Transverse colon (tissue), 4 donors: ENCODE measurements at regions not wholly inside any gene's neighbourhood (a gene's known extent, or its start where the extent isn't known, plus 50 kb on each side); places are given as distances from the start of the nearest gene placed in this dataset.
"Not testable (repeated sequence)": the region's sequence is repeated elsewhere in the genome, so short reads cannot be mapped to it uniquely, and the experiment has no call there.

Source experiments
- DNase-seq: peaks from one replicate; pipeline ENCODE4 v3.0.0-alpha.2; 2019
- H3K27ac ChIP-seq, 4 donors: fragments of 200-600 bp; sonication (generic); 2 replicates each; pipeline ENCODE4 v1.5.1; 2016 to 2018; ENCODE audit warnings: inconsistent platforms in 4 of 4
- H3K27me3 ChIP-seq: fragments of 200-600 bp; sonication (generic); 2 replicates; pipeline ENCODE4 v1.5.1; 2017; ENCODE audit warnings: inconsistent platforms
- H3K36me3 ChIP-seq, 4 donors: fragments of 200-600 bp; sonication (generic); 2 replicates each; pipeline ENCODE4 v1.5.1; 2017 to 2019; ENCODE audit warnings: inconsistent platforms in 4 of 4
- H3K4me1 ChIP-seq, 4 donors: fragments of 200-600 bp; sonication (generic); 2 replicates each; pipeline ENCODE4 v1.5.1; 2017 to 2020; ENCODE audit warnings: inconsistent platforms in 4 of 4
- H3K4me3 ChIP-seq, 4 donors: fragments of 200-600 bp; sonication (generic); 1 replicate in 1 of 4; 2 replicates in 3 of 4; pipeline versions ENCODE4 v1.5.1 to v1.6.1; 2017 to 2019; ENCODE audit warnings: inconsistent platforms in 4 of 4
- H3K9me3 ChIP-seq, 2 donors: fragments of 200-600 bp; sonication (generic); 2 replicates each; pipeline ENCODE4 v1.5.1; 2017 to 2019; ENCODE audit warnings: inconsistent platforms in 2 of 2
- EP300 ChIP-seq: sonication (generic); formaldehyde crosslinking; IDR thresholded peaks from one replicate; pipeline ENCODE4 v1.6.1; 2017; ENCODE audit warnings: antibody characterized with exemption, low read depth
- POLR2A ChIP-seq: fragments of 450-650 bp; IDR thresholded peaks from one replicate; pipeline ENCODE4 v1.6.1; 2016; ENCODE audit warnings: antibody characterized with exemption, mild to moderate bottlenecking, moderate library complexity
- POLR2AphosphoS5 ChIP-seq, 3 donors: sonication (generic); formaldehyde crosslinking; IDR thresholded peaks; one replicate each; pipeline ENCODE4 v1.6.1; 2016; ENCODE audit warnings: antibody characterized with exemption in 3 of 3
- WGBS, 2 donors: methylation state at CpG; one replicate each; pipeline ENCODE4 v1.1.5; 2018; ENCODE audit warnings: low coverage in 1 of 2; 5-methylcytosine and 5-hydroxymethylcytosine counted together
- in situ Hi-C, 4 donors: fragments of 200-750 bp; cut with MboI; loops; one replicate each; pipeline versions ENCODE4 v1.15.0 to v1.15.1; 2017; ENCODE audit warnings: low sequenced_read_pairs in 3 of 4, low pct_ligation_motif_present in 1 of 4, low pct_unique_long_range_greater_than_20kb in 1 of 4
- intact Hi-C: fragments of 100-400 bp; cut with DNase I; formaldehyde crosslinking; loops from one replicate; pipeline ENCODE4 v1.15.1; 2023; ENCODE audit warnings: low total_unique reads
- TF ChIP-seq, protein P1 (sequence below), 5 experiments: fragments of 200-600 bp in 3 of 5; fragments of 450-650 bp in 2 of 5; sonication (generic) in 3 of 5; IDR thresholded peaks; 1 replicate in 2 of 5; 2 replicates in 3 of 5; pipeline ENCODE4 v1.5.1; 2016 to 2017; ENCODE audit warnings: antibody characterized with exemption in 5 of 5, inconsistent platforms in 3 of 5, mild to moderate bottlenecking in 2 of 5, moderate library complexity in 1 of 5

DNA sequence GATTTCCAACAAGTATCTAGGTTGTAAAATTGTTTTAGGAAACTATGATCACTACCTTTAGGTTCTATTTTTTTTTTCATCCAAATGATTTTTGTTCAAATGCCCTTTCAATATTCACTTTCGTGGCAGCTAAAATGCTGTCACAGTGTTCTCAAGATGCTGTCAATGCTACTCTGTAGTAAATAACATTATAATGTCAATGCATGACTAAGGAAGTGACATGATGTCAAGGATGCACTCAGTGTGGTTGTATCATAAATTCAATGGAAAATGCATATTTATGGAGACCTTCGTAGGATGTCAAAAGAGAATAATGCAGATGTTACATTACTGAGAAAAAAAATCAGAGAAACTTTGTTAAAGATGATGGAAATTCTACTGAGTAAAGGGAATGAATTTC, 673.8 kb downstream of the ANKRD7 start:
- no peak for DNase-seq
- in situ Hi-C loops: no loop called here
- no peak for TF ChIP-seq POLR2A
- no peak for TF ChIP-seq EP300
- TF ChIP-seq, protein P1, sequence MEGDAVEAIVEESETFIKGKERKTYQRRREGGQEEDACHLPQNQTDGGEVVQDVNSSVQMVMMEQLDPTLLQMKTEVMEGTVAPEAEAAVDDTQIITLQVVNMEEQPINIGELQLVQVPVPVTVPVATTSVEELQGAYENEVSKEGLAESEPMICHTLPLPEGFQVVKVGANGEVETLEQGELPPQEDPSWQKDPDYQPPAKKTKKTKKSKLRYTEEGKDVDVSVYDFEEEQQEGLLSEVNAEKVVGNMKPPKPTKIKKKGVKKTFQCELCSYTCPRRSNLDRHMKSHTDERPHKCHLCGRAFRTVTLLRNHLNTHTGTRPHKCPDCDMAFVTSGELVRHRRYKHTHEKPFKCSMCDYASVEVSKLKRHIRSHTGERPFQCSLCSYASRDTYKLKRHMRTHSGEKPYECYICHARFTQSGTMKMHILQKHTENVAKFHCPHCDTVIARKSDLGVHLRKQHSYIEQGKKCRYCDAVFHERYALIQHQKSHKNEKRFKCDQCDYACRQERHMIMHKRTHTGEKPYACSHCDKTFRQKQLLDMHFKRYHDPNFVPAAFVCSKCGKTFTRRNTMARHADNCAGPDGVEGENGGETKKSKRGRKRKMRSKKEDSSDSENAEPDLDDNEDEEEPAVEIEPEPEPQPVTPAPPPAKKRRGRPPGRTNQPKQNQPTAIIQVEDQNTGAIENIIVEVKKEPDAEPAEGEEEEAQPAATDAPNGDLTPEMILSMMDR (IDR thresholded peaks at IDR 0.05): no peak
- TF ChIP-seq POLR2AphosphoS5 (IDR thresholded peaks at IDR 0.05): no peak
- 78 to 79% methylated on average over 2 of the region's 2 CpGs for WGBS, 2 donors
- H3K9me3 ChIP-seq: no peaks in the 10 kb centered on the region
- H3K36me3 ChIP-seq: no peaks in the 10 kb centered on the region
- no peaks in the 10 kb centered on the region for H3K4me1 ChIP-seq
- no peak overlapping the region for H3K27ac ChIP-seq
- intact Hi-C loops: no loop called here
- H3K27me3 ChIP-seq: no peaks in the 10 kb centered on the region
- H3K4me3 ChIP-seq: no peak overlapping the region

DNA sequence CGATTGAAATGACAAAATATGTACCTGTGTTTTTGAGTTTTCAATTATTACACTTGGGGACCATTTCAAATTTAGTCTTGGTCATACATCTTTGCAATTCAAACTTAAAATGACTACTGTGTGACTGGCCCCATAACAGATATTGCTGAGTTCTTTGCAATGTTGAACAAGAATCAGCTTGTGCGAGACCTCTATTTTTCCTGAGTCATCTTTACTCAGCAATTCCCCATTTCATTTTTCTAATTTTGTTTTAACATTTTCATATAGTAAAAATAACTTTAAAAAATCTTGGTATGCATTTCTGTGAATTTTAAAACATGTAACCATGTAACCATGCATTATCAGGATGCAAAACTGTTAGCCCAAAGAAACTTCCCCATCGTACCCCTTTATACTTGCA, 678.1 kb downstream of the ANKRD7 start:
- no peaks in the 10 kb centered on the region for H3K4me1 ChIP-seq
- TF ChIP-seq, protein P1 (IDR thresholded peaks at IDR 0.05): no peak
- no peak for TF ChIP-seq POLR2AphosphoS5 (IDR thresholded peaks at IDR 0.05)
- no peak for TF ChIP-seq EP300
- no peak overlapping the region for H3K27ac ChIP-seq
- DNase-seq: no peak
- H3K9me3 ChIP-seq: no peaks in the 10 kb centered on the region
- in situ Hi-C loops (no loop called here), intact Hi-C loops (no loop called here)
- WGBS, 2 donors: 78 to 79% methylated on average over 3 of the region's 3 CpGs
- H3K27me3 ChIP-seq: no peaks in the 10 kb centered on the region
- no peaks in the 10 kb centered on the region for H3K36me3 ChIP-seq
- no peak overlapping the region for H3K4me3 ChIP-seq

DNA sequence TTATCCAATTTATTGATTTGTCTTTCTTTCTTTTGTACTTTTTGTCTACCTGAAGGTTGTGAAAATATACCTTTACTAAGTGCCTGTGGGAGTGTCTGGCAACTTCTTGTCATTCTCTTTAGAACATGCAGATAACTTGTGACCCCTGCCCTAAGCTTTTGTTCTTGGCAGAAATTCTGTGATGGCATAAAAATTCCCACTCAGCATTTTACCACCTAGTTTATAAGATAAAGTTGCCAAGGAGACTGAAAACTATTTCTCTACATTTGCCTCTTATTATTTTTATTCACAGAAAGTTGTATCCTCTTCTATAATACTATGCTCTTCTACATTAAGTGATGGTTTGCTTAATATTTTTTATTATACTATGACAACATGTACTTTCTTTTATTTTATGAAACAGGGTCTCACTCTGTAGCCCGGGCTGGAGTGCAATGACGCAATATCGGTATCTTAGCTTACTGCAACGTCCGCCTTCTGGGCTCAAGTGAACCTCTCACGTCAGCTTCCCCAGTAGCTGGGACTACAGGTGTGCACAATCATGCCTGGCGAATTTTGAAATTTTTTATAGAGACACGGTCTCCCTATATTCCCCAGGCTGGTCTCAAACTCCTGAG, 683.5 kb downstream of the ANKRD7 start:
- no peak for TF ChIP-seq EP300
- TF ChIP-seq POLR2AphosphoS5 (IDR thresholded peaks at IDR 0.05): no peak
- TF ChIP-seq, protein P1 (IDR thresholded peaks at IDR 0.05): no peak
- no peak for TF ChIP-seq POLR2A
- no peaks in the 10 kb centered on the region for H3K36me3 ChIP-seq
- no peaks in the 10 kb centered on the region for H3K27me3 ChIP-seq
- in situ Hi-C loops: no loop called here
- no peak overlapping the region for H3K27ac ChIP-seq
- 89 to 95% methylated on average over 8 of the region's 8 CpGs for WGBS, 2 donors
- intact Hi-C loops: no loop called here
- DNase-seq: no peak
- no peak overlapping the region for H3K4me3 ChIP-seq
- no peaks in the 10 kb centered on the region for H3K9me3 ChIP-seq
- H3K4me1 ChIP-seq: no peaks in the 10 kb centered on the region

DNA sequence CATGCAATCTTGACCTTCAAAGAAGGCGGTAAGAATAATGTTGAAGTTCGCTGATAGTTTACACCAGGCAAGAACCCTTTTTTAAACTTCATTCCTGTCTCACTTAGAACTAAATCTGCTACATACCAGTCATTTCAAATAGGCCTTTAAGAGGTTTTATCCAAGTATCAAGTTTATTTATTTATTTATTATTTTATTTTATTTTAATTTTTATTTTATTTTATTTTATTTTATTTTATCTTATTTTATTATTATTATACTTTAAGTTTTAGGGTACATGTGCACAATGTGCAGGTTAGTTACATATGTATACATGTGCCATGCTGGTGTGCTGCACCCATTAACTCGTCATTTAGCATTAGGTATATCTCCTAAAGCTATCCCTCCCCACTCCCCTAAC, 691.6 kb downstream of the ANKRD7 start:
- H3K27ac ChIP-seq, H3K9me3 ChIP-seq, in situ Hi-C loops, H3K27me3 ChIP-seq, intact Hi-C loops, H3K4me1 ChIP-seq, DNase-seq, H3K36me3 ChIP-seq, H3K4me3 ChIP-seq: not testable (repeated sequence)
- 76 to 85% methylated on average over 3 of the region's 3 CpGs for WGBS, 2 donors

DNA sequence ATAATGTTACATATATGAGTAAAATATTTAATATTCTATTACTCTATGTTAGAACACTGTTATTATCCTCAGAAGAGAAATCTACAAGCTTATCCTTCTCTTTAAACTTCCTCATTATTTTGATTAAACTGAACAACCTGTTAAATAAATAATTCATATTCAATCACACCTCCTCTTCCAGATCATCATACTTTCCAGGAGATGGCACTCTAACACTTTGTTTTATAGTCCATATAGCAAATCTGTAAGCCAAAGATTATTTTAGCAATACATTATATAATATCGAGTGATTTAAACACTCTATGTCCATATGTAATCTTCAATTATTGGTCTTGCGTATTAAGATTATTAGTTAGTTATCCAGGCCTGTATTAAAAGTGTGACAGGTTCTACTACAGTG, 694.1 kb downstream of the ANKRD7 start:
- intact Hi-C loops: no loop called here
- Histone ChIP-seq H3K27ac (no peak overlapping the region), H3K27me3 (no peaks in the 10 kb centered on the region), H3K4me3 (no peak overlapping the region), H3K4me1 (no peaks in the 10 kb centered on the region), H3K36me3 (no peaks in the 10 kb centered on the region), H3K9me3 (no peaks in the 10 kb centered on the region)
- no peak for TF ChIP-seq EP300
- no peak for TF ChIP-seq POLR2A
- TF ChIP-seq, protein P1 (IDR thresholded peaks at IDR 0.05): no peak
- TF ChIP-seq POLR2AphosphoS5 (IDR thresholded peaks at IDR 0.05): no peak
- in situ Hi-C loops: no loop called here
- WGBS, 2 donors: 73 to 85% methylated on average over 1 to 2 of the region's 2 CpGs
- no peak for DNase-seq
